DMS79 treated with DMSO at 0.1 percent for 48 hours (cell line): ENCODE measurements at regions not wholly inside any gene's neighbourhood (a gene's known extent, or its start where the extent isn't known, plus 50 kb on each side); places are given as distances from the start of the nearest gene placed in this dataset.
A peak's percentile ranks its signal among the peaks of the same experiment; 100 is the strongest.

Source experiments
- DNase-seq: peaks from one replicate; lab custom pipeline; 2025; lab: John Stamatoyannopoulos, UW

- DNase-seq: no peak
Observed at GRCh38 chr1:30638086-30638485, 85.3 kb downstream of the MATN1 start.

- peak; percentile 41 for DNase-seq
Observed at GRCh38 chr1:30637183-30637980, 86.0 kb downstream of the MATN1 start.

GRCh38 chr1:30636621-30637020 lies 86.8 kb downstream of the MATN1 start:
- no peak for DNase-seq

- no peak for DNase-seq
Observed at GRCh38 chr1:30635391-30635975, 87.9 kb downstream of the MATN1 start.

GRCh38 chr1:30634507-30634906 lies 88.9 kb downstream of the MATN1 start:
- DNase-seq: no peak

- no peak for DNase-seq
Observed at GRCh38 chr1:30633294-30633693, 90.1 kb downstream of the MATN1 start.

- DNase-seq: no peak
Observed at GRCh38 chr1:30632481-30632880, 90.9 kb downstream of the MATN1 start.

GRCh38 chr1:30631700-30632099 lies 91.7 kb downstream of the MATN1 start:
- peak; percentile 93 for DNase-seq

- DNase-seq: no peak
Observed at GRCh38 chr1:30629501-30629900, 93.9 kb downstream of the MATN1 start.

GRCh38 chr1:30627994-30628393 lies 95.4 kb downstream of the MATN1 start:
- no peak for DNase-seq

- no peak for DNase-seq
Observed at GRCh38 chr1:30627206-30627605, 96.2 kb downstream of the MATN1 start.

GRCh38 chr1:30623431-30623830 lies 100.0 kb downstream of the MATN1 start:
- no peak for DNase-seq

GRCh38 chr1:30619619-30620018 lies 103.8 kb downstream of the MATN1 start:
- DNase-seq: no peak

GRCh38 chr1:30618335-30618747 lies 105.0 kb downstream of the MATN1 start:
- no peak for DNase-seq

GRCh38 chr1:30616759-30617158 lies 106.6 kb downstream of the MATN1 start:
- DNase-seq: no peak

GRCh38 chr1:30615816-30616590 lies 107.4 kb downstream of the MATN1 start:
- no peak for DNase-seq

GRCh38 chr1:30615076-30615795 lies 108.1 kb downstream of the MATN1 start:
- no peak for DNase-seq

- no peak for DNase-seq
Observed at GRCh38 chr1:30613188-30613587, 110.2 kb downstream of the MATN1 start.

- DNase-seq: peak; percentile 85
Observed at GRCh38 chr1:30612536-30613065, 110.8 kb downstream of the MATN1 start.

- no peak for DNase-seq
Observed at GRCh38 chr1:30611741-30612309, 111.6 kb downstream of the MATN1 start.

GRCh38 chr1:30610917-30611316 lies 112.5 kb downstream of the MATN1 start:
- DNase-seq: no peak

GRCh38 chr1:30609999-30610345 lies 113.4 kb downstream of the MATN1 start:
- DNase-seq: no peak
